ENCODE measurements at regions not wholly inside any gene's neighbourhood (a gene's known extent, or its start where the extent isn't known, plus 50 kb on each side); places are given as distances from the start of the nearest gene placed in this dataset.

DNA sequence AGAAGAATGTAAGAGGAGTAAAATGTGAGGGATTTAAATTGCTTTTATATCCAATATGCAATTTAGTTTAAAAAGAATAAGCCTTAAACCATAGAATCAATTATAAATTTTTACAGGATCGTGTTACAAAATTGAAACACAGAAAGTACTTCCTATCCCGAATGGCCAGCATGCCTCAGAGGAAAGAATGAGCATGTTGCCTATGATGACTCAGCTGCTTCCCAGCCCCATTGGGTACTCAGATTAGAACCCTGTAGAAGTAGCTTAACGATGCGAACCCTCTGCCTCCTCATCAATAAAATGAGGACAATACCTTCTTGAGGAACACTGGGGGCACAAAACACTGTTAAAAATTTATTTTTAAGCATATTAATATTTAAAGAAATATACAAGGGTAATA lies 113.4 kb upstream of the CDK1 start:
- no peak for DNase-seq (ENCODE audit: low spot score)

DNA sequence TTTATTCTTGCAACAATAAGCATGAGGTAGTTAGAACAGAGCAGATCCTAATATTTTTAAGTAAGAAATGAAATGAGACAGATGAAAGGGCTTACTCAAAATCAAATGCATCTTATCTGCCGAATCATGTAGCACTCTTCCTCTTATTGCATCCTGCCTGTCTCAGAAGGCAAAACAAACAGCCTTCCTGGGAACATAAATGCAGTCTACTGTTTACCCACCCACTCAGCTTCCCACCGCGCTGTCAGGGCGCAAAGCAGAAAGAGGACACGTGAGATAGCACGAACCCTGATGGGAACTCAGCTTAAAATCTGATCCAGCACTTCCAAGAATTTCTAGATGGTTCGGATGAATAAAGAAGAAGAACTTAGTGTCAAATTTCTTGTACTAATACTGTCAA lies 114.4 kb upstream of the CDK1 start:
- DNase-seq (ENCODE audit: low spot score), result no peak

DNA sequence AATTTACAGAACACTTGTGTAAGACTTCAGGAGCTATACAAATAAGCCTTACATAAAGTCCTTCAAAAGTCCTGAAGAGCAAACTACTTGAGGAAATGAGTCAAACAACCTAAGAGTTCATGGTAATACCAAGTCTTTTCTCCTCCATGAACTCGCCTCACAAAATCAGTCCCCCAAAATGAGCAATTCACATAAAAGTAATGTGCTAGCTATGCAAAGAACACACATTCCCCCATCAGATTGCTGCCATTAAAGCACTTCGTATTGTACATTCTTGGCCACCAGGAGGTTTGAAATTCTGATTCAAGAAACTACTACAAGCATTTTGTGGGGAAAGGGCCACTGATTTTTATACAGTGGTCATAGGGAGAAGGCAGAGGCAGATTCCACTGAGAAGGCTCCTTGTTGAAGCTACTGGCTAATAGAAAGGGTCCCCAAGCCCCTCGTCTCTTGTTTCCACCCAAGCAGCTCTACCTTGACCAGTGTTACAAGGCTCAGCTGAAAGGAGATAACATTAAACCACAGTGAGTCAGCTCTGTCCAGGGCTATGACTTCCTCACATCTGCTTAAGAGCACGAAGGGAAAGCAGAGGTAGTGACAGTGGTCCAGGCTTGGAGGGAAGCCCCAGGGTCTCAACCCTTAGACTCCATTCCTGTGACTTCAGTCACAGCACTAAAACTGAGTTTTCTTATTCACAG lies 115.2 kb upstream of the CDK1 start:
- DNase-seq (ENCODE audit: low spot score), result no peak

DNA sequence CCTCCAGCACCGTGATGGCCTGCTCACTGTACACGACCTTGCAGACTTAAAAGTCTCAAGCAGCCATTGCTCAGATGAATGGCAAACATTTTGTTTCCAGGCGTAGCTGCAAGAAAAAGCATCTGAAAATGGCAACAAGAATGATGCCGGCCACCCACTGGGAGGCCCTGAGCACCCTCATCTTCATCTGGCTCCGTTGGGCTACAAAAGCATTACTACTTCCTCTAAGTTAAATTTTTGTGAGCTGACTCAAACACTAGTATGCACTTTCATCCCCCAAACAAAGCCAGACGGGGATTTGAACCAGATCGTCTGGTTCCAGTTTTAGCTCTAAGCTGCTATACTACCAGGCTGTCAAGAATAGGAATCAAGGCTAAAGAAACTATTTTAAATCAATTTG lies 116.6 kb upstream of the CDK1 start:
- DNase-seq (ENCODE audit: low spot score), result no peak

DNA sequence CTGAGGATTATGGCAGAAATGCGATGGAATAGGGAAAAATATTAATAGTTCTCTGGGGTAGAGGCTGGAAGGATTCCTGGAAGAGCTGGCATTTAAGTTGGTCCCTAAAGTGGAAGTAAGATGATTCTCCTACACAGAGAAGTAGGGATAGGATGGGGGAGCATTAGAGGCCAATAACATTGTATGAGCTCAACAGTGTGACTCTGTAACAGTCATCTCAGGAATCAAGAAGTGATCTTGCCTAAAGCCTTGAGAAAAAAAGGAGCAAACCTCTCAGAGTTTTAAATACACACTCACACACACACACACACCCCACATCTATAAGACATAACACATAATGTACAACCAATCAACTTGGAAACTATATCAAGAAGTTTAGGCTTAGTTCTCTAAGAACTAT lies 117.7 kb upstream of the CDK1 start:
- no peak for DNase-seq (ENCODE audit: low spot score)

DNA sequence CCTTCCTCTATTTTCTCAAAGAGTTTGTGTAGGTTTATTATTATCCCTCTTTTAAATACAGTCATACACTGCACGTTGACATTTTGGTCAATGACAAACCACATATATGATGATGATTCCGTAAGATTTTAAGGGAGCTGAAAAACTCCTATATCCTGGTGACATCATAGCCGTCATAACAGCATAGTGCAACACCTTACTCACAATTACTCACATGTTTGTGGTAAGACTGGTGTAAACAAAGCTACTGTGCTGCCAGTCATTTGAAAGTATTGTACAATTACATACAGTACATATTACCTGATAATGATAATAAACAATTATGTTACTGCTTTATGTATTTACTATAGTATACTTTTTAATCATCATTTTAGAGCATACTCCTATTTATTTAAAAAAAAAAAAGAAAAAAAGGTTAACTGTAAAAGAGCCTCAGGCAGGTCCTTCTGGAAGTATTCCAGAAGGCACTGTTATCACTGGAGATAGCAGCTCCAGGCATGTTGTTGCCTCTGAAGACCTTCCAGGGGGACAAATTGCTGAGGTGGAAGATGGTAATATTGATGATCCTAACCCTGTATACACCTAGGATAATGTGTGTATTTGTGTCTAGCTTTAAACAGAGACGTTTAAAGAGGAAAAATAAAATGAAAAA lies 123.3 kb upstream of the CDK1 start:
- DNase-seq (ENCODE audit: low spot score), result no peak

DNA sequence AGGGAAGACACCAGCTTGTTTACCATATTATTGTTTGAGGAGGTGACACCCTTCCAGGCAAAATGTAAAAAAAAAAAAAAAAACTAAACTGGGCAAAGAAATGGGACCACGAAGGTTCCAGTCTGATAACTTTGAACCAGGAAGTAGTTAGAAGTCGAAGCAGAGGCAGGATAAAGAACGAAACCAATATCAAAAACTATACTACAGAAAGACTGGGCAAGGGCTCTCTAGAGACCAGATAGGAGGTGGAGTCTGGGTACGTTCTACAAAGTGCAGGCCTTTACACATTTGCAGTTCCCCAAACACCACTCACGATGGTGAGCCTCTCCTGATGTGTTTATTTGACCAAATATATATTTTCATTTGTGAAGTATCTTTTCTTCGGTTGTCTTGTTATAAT lies 125.7 kb upstream of the CDK1 start:
- no peak for DNase-seq (ENCODE audit: low spot score)

DNA sequence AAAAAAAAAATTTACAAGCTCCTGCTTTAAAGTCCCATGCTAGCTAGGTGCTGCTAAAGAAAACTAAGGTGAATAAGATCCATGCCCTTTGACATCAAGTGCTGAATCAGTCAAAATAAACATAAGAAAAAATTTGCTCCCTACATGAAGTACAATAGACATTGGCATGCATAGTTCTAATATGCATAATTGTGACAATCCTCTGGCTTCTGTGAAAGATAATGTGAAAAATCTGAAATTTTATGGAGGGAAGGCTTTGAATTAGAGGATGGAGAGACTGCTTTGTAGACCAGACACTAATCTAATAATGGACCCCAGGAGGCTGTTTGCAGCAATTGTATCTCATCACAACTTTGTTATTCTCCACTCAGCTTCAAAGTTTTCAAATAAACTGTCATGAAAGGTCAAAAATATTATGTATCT lies 127.9 kb upstream of the CDK1 start:
- no peak for DNase-seq (ENCODE audit: low spot score)

DNA sequence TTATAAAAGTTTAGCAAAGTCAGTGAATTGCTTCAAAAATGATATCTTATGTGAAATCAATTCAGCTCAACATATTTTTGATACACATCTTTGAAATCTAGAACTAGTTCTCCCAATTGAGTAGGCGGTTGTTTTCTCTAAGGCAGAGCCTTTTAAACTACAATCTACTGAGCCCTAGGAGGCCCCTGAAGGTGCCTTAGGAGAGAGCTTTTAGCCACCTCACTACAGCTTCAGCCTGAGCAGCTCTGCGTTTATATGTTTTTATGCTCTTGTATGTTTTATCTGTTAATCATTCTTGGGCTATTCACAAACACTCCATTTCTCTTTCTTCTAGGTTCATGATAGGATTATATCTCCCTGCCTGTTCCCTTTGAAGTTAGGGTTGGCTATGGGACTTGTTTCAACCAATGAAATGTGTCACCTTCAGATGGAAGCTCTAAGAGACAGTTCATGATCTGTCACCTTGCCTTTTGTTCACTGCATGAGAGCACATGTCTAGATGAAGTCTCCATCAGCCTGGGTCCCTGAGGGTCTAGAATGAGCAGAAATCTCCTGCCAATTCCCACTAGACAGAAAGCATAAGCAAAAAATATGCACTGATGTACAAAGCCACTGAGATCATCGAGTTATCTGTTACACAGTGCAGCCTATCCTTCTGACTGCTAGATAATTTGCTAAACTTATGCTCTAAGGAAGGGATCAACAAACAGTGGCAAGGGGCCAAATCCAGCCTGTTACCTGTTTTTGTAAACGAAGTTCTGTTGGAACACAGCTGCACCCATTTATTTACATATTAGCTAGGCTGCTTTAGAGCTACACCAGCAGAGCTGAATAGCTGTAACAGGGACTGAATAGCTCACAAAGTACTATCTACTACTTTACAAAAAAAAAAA lies 128.5 kb upstream of the CDK1 start:
- no peak for DNase-seq (ENCODE audit: low spot score)

DNA sequence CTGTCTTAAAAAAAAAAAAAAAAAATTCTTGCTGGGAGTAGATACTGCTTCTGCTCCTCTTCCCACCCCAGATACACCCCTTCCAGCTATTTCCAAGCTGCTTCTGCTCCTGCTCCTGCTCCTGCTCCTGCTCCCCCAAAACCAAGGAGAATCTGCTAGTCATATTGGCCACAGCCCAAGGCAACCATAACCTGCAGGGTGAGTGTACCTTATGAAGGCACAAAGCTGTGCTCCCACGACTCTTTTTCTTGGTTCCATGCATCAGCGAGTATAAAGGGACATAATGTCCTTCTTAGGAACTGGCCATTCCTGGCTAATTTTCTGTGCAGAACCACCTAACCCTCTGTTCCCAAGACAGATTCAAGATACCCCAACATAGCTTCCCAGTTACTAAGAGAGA lies 129.5 kb upstream of the CDK1 start:
- no peak for DNase-seq (ENCODE audit: low spot score)

DNA sequence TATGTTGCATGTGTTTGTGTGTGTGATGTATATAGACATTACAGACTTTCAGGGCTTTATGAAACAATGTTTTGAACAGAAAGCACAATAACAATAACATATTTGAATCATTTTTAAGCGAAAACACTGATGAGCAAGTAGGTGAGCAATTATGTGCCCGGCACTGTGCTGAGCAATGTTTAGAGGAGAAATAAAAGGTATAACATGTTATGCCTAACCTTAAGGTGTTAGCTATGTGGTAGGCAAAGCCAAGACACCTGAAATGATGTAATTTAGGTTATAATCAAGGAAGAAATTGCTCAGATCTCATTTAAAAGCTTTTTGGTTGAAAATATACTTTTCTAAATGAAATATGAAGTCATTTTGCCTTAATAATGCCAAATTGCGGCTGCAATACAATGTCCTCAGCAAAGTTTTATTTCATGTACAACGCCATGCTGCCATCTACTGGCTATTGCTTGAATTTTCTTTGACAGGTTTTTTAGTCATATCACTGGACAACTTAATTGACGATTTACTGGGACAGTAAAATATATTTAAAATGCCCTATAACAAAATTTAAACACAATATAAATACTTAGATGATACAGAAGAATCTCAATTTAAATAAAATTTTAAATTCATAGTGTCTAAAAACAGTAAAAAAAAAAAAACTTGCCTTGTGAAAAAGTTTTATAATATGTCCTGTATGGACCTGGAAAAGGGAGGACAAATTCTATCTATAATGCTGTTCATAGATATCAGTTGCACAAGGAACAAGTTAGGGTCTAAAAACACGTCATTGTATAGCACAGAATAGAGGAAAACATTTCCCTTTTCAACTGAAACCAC lies 131.1 kb upstream of the CDK1 start:
- DNase-seq (ENCODE audit: low spot score), result peak; percentile 30

DNA sequence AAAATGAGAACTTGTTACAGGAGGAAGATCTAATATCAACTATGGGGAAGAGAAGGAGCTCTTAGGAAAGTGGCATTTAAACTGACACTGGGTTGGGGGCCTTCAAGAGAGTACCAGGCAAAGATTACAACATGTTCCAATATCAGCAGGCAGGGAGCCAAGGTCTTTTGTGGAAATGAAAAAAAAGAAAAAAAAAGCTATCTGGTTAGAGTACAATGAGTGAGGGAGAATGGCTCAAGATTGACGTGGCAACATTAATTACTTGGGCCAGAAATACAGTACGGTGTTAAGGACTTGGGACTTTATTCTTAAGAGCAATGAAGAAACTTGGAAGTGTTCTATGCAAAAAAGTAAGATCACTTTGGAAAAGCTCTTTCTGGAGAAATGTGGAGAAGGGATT lies 132.3 kb upstream of the CDK1 start:
- DNase-seq (ENCODE audit: low spot score), result no peak

DNA sequence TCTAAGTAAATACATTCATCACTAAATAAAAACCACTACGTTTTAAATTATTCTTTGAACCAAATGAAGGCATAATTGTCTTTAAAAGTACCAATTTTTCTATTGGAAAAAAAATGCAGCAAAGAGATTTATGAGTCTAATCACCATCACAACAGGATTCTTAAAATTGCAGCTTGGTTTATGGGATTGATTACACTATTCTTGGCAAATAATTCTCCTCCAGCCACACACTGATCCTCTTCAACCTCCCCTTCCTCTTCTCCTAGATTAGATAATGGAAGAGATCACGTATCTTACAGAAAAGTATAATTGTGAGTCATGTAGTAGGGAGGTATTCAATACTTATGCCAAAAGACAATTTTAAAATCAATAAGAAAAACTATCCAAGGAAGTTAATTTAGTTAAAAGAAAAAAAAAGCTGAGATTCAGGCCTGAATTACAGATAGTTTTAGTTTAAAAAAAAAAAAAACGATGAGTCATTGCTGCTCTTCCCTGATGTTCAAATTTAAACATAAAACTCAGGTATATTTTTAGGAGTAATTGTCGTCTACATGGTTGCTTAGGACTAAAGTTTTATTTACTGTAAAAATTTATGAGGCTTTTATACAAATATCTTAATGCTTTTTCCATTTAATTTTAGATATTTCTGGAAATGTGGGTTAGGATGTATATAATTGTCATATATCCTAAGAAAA lies 133.7 kb upstream of the CDK1 start:
- no peak for DNase-seq (ENCODE audit: low spot score)

DNA sequence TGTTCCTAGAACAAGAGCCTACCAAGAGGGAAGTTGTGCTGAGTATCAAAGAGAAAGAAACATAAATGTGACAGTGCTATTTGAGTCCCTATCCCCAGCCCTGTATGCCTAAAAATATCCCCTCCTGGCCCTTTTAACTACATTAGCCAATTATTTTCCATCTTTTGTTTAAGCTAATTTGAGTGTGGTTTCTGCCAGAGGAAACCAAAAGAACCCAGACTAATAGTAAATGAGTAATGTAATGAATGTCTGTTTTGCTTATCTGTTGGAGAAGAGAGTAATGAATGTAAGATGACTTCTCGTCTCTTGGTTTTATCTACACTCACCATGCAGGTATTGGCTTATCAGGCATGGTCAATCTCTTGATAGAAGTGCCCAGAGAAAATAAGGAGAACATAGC lies 134.4 kb upstream of the CDK1 start:
- no peak for DNase-seq (ENCODE audit: low spot score)

DNA sequence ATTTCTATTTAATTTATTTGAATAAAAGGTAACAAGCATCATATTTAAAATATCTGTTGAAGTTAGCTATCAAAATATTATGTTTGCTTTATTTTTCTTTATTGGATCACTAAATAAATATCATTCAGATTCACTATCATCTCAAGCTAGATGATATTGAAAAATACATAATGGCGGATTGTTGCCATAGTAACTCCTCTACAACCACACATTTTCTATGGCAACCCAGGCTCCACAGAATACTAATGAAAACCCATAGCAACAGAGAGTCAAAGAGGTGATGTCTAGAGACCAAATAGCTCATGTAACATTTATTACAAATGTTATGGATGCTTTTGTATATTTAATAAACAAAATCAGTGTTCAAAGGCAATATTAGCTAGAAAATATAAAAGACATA lies 148.9 kb upstream of the CDK1 start:
- no peak for DNase-seq (ENCODE audit: low spot score)

DNA sequence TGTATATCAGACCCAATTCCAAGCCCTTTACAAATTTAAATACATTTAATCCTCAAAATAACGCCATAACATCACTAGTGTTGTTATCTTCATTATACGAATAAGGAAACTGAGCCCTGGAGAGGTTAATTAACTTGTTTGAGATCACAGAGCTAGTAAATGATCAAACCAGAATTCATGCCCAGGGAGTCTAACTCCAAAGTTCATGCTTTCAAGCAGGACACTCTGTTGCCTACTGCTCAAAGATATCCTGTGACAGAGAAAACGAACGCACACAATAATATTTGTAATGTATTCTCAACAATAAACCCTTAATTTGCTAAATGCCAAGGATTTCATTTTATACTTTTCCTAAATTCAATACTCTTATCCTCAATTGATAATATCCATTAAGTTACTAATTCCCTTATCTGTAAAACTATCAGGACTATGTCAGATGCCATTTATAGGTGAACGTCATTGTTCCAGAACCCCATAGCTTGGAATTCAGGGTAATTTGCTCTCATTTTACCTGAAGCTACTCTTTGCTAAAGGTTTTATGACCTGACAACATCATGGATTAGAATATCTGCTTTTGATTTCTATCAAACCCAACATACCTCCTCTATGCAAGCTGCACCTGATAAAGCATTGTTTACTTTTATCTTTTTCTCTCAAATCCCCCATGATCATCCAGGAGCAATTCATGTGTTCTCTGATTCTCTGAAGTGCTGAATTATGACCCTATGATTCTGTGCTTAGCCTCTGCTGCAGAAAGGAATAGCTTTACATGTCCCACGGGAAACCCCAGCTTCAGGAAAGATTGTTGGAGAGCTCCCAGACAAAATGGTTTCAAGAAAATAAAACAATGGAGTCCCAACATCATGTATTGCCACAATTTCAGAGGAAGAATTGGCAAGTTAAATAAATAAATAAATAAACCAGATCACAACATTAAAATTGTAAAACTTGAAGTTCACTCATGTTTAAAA lies 150.2 kb upstream of the CDK1 start:
- no peak for DNase-seq (ENCODE audit: low spot score)

DNA sequence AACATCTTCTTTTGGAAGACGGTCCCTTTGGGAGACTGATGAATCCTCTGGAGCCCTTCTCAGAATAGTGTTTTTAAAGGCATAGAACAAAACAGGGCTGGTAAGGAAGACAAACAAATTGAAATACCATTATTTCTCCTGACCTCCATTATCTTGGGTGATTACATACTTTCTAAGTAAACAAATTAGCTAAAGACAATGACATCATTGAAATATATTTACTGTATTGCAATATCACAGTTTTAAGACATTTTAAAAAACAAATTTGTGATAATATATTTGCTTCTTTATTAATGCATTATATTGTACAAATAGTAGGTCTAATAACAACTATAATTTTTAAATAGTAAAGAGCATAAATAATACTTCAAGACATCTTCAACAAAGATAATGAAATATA lies 152.2 kb upstream of the CDK1 start:
- no peak for DNase-seq (ENCODE audit: low spot score)

DNA sequence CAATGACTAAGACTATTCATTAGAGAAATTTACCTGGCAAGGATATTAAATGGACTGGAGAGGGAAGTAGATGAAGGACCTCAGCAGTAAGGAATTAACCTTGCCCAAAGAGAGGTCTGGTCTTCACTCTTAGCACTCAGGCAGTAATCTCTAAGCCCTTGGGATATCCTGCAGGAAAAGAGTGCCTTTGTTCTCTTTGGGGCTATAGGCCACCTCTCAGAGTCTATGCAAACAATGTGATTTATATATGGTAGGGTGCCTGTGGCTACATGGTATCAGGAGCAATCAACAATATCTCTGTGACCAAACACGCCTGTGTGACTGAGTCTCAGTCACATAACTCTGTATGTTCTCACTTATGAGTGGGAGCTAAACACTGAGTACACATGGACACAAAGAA lies 154.7 kb upstream of the CDK1 start:
- no peak for DNase-seq (ENCODE audit: low spot score)

DNA sequence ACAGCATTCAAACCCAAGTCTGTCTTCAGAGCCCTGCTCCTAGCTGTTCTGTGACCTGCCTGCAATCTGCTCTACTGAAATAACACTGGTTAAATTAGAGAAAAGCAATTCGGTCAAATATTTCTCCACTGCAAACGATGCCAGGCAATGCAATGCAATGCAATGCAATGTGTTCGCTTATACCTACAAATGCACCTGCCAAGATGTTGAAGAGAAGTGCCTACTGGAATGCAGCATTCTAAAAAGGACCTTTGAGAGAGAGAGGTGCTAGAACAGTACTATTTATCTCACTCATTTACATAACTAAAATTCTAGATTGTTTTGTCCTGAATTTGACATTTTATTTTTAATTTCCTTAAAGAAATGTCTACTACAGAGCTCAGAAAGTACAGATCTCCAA lies 157.3 kb upstream of the CDK1 start:
- DNase-seq (ENCODE audit: low spot score), result no peak

DNA sequence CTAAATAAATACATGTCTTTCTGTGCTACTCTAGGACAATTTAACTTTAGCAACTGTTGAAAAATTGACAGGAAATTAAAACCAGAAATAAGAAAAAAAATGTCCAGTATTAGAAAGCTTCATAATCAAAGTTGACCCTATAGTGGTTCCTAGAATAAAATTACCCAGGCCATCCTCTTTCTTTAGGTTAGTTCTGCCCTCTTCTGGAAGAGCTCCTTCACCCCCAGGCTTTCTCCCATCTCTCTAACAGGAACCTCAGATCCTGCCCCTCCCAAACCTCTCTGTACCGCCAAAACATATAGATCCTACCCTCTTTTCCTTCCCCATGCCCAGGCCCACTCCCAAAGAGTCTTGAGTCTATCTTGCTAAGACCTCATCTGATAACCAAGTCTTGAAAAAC lies 159.4 kb upstream of the CDK1 start:
- DNase-seq (ENCODE audit: low spot score), result no peak
